Ascending aorta (tissue), 2 donors: ENCODE measurements at regions not wholly inside any gene's neighbourhood (a gene's known extent, or its start where the extent isn't known, plus 50 kb on each side); places are given as distances from the start of the nearest gene placed in this dataset.

Experiments
- DNase-seq, 2 donors: peaks; one replicate each; pipeline ENCODE4 v3.0.0-alpha.2; 2019; ENCODE audit warnings: low spot score in 2 of 2
- H3K27ac ChIP-seq, 2 donors: fragments of 200-600 bp; sonication (generic); one replicate each; pipeline ENCODE4 v1.5.1; 2016 to 2017; ENCODE audit warnings: mild to moderate bottlenecking in 1 of 2
- H3K27me3 ChIP-seq: fragments of 200-600 bp; sonication (generic); one replicate; pipeline ENCODE4 v1.5.1; 2017
- H3K36me3 ChIP-seq, 2 donors: fragments of 200-600 bp; sonication (generic); one replicate each; pipeline ENCODE4 v1.5.1; 2016
- H3K4me1 ChIP-seq, 2 donors: fragments of 200-600 bp; sonication (generic); one replicate each; pipeline ENCODE4 v1.5.1; 2016 to 2017; ENCODE audit warnings: mild to moderate bottlenecking in 1 of 2
- H3K4me3 ChIP-seq, 2 donors: fragments of 200-600 bp; sonication (generic); one replicate each; pipeline ENCODE4 v1.5.1; 2016 to 2017; ENCODE audit warnings: mild to moderate bottlenecking in 1 of 2
- H3K9me3 ChIP-seq, 2 donors: fragments of 200-600 bp; sonication (generic); one replicate each; pipeline ENCODE4 v1.5.1; 2016
- CTCF ChIP-seq, 3 experiments: fragments of 200-600 bp in 2 of 3; fragments of 450-650 bp in 1 of 3; sonication (generic) in 2 of 3; IDR thresholded peaks; one replicate each; pipeline ENCODE4 v1.5.1; 2016 to 2019; ENCODE audit warnings: antibody characterized with exemption in 3 of 3, mild to moderate bottlenecking in 1 of 3, moderate library complexity in 1 of 3
- intact Hi-C: fragments of 100-400 bp; cut with DNase I; formaldehyde crosslinking; loops from one replicate; pipeline ENCODE4 v1.15.1; 2023

- H3K9me3 ChIP-seq: no peaks in the 10 kb centered on the region
- no peaks in the 10 kb centered on the region for H3K27me3 ChIP-seq
- TF ChIP-seq CTCF (IDR thresholded peaks at IDR 0.05): no peak
- no peak overlapping the region for H3K27ac ChIP-seq
- no peaks in the 10 kb centered on the region for H3K36me3 ChIP-seq
- intact Hi-C loops: no loop called here
- DNase-seq: no peak
- H3K4me3 ChIP-seq: no peak overlapping the region
- no peaks in the 10 kb centered on the region for H3K4me1 ChIP-seq
These were observed 997.6 kb downstream of the DIAPH3 start for GRCh38 chr13:59166174-59166573.

- H3K36me3 ChIP-seq: no peaks in the 10 kb centered on the region
- DNase-seq: no peak
- no peaks in the 10 kb centered on the region for H3K27me3 ChIP-seq
- H3K27ac ChIP-seq: no peak overlapping the region
- H3K4me1 ChIP-seq: no peaks in the 10 kb centered on the region
- intact Hi-C loops: no loop called here
- TF ChIP-seq CTCF (IDR thresholded peaks at IDR 0.05): no peak
- H3K4me3 ChIP-seq: no peak overlapping the region
- no peaks in the 10 kb centered on the region for H3K9me3 ChIP-seq
These were observed 991.7 kb downstream of the DIAPH3 start for GRCh38 chr13:59172076-59172475.

- Histone ChIP-seq H3K9me3 (no peaks in the 10 kb centered on the region), H3K27ac (no peak overlapping the region), H3K4me1 (no peaks in the 10 kb centered on the region), H3K27me3 (no peaks in the 10 kb centered on the region), H3K4me3 (no peak overlapping the region), H3K36me3 (no peaks in the 10 kb centered on the region)
- intact Hi-C loops: no loop called here
- DNase-seq: no peak
- no peak for TF ChIP-seq CTCF (IDR thresholded peaks at IDR 0.05)
These were observed 987.0 kb downstream of the DIAPH3 start for GRCh38 chr13:59176775-59177174.

GRCh38 chr13:59178344-59178743 is 985.4 kb downstream of the DIAPH3 start:
- intact Hi-C loops: no loop called here
- no peak for DNase-seq

GRCh38 chr13:59182241-59182640 is 981.5 kb downstream of the DIAPH3 start:
- DNase-seq: no peak
- intact Hi-C loops: no loop called here
- no peaks in the 10 kb centered on the region for H3K9me3 ChIP-seq
- H3K27ac ChIP-seq: no peak overlapping the region
- no peaks in the 10 kb centered on the region for H3K36me3 ChIP-seq
- TF ChIP-seq CTCF (IDR thresholded peaks at IDR 0.05): no peak
- H3K4me1 ChIP-seq: no peaks in the 10 kb centered on the region
- H3K27me3 ChIP-seq: no peaks in the 10 kb centered on the region
- H3K4me3 ChIP-seq: no peak overlapping the region

More at GRCh38 chr13:59178344-59178743, 985.4 kb downstream of the DIAPH3 start:
- H3K36me3 ChIP-seq: no peaks in the 10 kb centered on the region
- TF ChIP-seq CTCF (IDR thresholded peaks at IDR 0.05): no peak
- H3K27ac ChIP-seq: no peak overlapping the region
- no peaks in the 10 kb centered on the region for H3K27me3 ChIP-seq
- H3K4me3 ChIP-seq: no peak overlapping the region
- no peaks in the 10 kb centered on the region for H3K4me1 ChIP-seq
- H3K9me3 ChIP-seq: no peaks in the 10 kb centered on the region

- Histone ChIP-seq H3K9me3 (no peaks in the 10 kb centered on the region), H3K4me3 (no peak overlapping the region), H3K36me3 (no peaks in the 10 kb centered on the region), H3K27me3 (no peaks in the 10 kb centered on the region), H3K4me1 (no peaks in the 10 kb centered on the region), H3K27ac (no peak overlapping the region)
- TF ChIP-seq CTCF (IDR thresholded peaks at IDR 0.05): no peak
- DNase-seq: no peak
- intact Hi-C loops: no loop called here
These were observed 966.3 kb downstream of the DIAPH3 start for GRCh38 chr13:59197397-59197796.
